Activated CD4-positive, alpha-beta T cell treated with anti-CD3 and anti-CD28 coated beads, Interleukin-2, amount 50 U/mL, for 16 hours (primary cell): ENCODE measurements at regions not wholly inside any gene's neighbourhood (a gene's known extent, or its start where the extent isn't known, plus 50 kb on each side); places are given as distances from the start of the nearest gene placed in this dataset.

ENCODE experiments used
- DNase-seq: peaks from one replicate; pipeline ENCODE4 v3.0.0-alpha.2; 2020

- DNase-seq = no peak
Observed at GRCh38 chr7:53539558-53539957, 504.1 kb downstream of the POM121L12 start.

- no peak for DNase-seq
Observed at GRCh38 chr7:53541475-53541874, 506.0 kb downstream of the POM121L12 start.

GRCh38 chr7:53542157-53542556 is 506.7 kb downstream of the POM121L12 start:
- DNase-seq = no peak
